ENCODE measurements at regions not wholly inside any gene's neighbourhood (a gene's known extent, or its start where the extent isn't known, plus 50 kb on each side); places are given as distances from the start of the nearest gene placed in this dataset.
"Not testable (repeated sequence)": the region's sequence is repeated elsewhere in the genome, so short reads cannot be mapped to it uniquely, and the experiment has no call there.

- TF ChIP-seq CTCF (IDR thresholded peaks at IDR 0.05; ENCODE audit: unreplicated experiment), result no peak
- H3K9me3 Mint-ChIP-seq (ENCODE audit: low read depth), result peaks cover 10% of the 10 kb centered on the region
- no peak overlapping the region for H3K4me3 Mint-ChIP-seq (ENCODE audit: low read depth)
- no peak for DNase-seq (ENCODE audit: low spot score, unreplicated experiment)
- H3K27ac Mint-ChIP-seq, result no peak overlapping the region
- no peaks in the 10 kb centered on the region for H3K27me3 Mint-ChIP-seq
- H3K4me1 Mint-ChIP-seq (ENCODE audit: low read depth), result no peaks in the 10 kb centered on the region
- no peaks in the 10 kb centered on the region for H3K36me3 Mint-ChIP-seq (ENCODE audit: insufficient read depth)
These were observed 239.8 kb upstream of the ZEB2 start for GRCh38 chr2:144759746-144760145.

GRCh38 chr2:144758196-144758595, 238.3 kb upstream of the ZEB2 start:
- not testable (repeated sequence) for DNase-seq (ENCODE audit: low spot score, unreplicated experiment); H3K36me3 Mint-ChIP-seq (ENCODE audit: insufficient read depth); H3K27ac Mint-ChIP-seq; H3K4me3 Mint-ChIP-seq (ENCODE audit: low read depth); H3K4me1 Mint-ChIP-seq (ENCODE audit: low read depth); H3K9me3 Mint-ChIP-seq (ENCODE audit: low read depth); H3K27me3 Mint-ChIP-seq

GRCh38 chr2:144753416-144753815, 233.5 kb upstream of the ZEB2 start:
- Mint-ChIP-seq H3K27ac (no peak overlapping the region), H3K4me1 (ENCODE audit: low read depth) (no peaks in the 10 kb centered on the region), H3K36me3 (ENCODE audit: insufficient read depth) (peaks cover 2% of the 10 kb centered on the region), H3K4me3 (ENCODE audit: low read depth) (no peak overlapping the region), H3K27me3 (no peaks in the 10 kb centered on the region), H3K9me3 (ENCODE audit: low read depth) (peaks cover 27% of the 10 kb centered on the region)
- no peak for TF ChIP-seq CTCF (IDR thresholded peaks at IDR 0.05; ENCODE audit: unreplicated experiment)
- no peak for DNase-seq (ENCODE audit: low spot score, unreplicated experiment)

GRCh38 chr2:144751142-144751905, 231.4 kb upstream of the ZEB2 start:
- Mint-ChIP-seq H3K9me3 (ENCODE audit: low read depth) (peaks cover 44% of the 10 kb centered on the region), H3K4me3 (ENCODE audit: low read depth) (no peak overlapping the region), H3K36me3 (ENCODE audit: insufficient read depth) (peaks cover 10% of the 10 kb centered on the region), H3K27ac (no peak overlapping the region), H3K4me1 (ENCODE audit: low read depth) (no peaks in the 10 kb centered on the region), H3K27me3 (no peaks in the 10 kb centered on the region)
- no peak for DNase-seq (ENCODE audit: low spot score, unreplicated experiment)
- no peak for TF ChIP-seq CTCF (IDR thresholded peaks at IDR 0.05; ENCODE audit: unreplicated experiment)

GRCh38 chr2:144749188-144749587, 229.3 kb upstream of the ZEB2 start:
- H3K27me3 Mint-ChIP-seq, result no peaks in the 10 kb centered on the region
- TF ChIP-seq CTCF (IDR thresholded peaks at IDR 0.05; ENCODE audit: unreplicated experiment), result no peak
- no peak overlapping the region for H3K27ac Mint-ChIP-seq
- H3K36me3 Mint-ChIP-seq (ENCODE audit: insufficient read depth), result peaks cover 10% of the 10 kb centered on the region
- no peak overlapping the region for H3K4me3 Mint-ChIP-seq (ENCODE audit: low read depth)
- H3K9me3 Mint-ChIP-seq (ENCODE audit: low read depth), result peaks cover 52% of the 10 kb centered on the region
- H3K4me1 Mint-ChIP-seq (ENCODE audit: low read depth), result no peaks in the 10 kb centered on the region
- no peak for DNase-seq (ENCODE audit: low spot score, unreplicated experiment)

- peaks cover 53% of the 10 kb centered on the region for H3K9me3 Mint-ChIP-seq (ENCODE audit: low read depth)
- TF ChIP-seq CTCF (IDR thresholded peaks at IDR 0.05; ENCODE audit: unreplicated experiment), result no peak
- peaks cover 10% of the 10 kb centered on the region for H3K36me3 Mint-ChIP-seq (ENCODE audit: insufficient read depth)
- no peak overlapping the region for H3K4me3 Mint-ChIP-seq (ENCODE audit: low read depth)
- no peaks in the 10 kb centered on the region for H3K27me3 Mint-ChIP-seq
- H3K4me1 Mint-ChIP-seq (ENCODE audit: low read depth), result no peaks in the 10 kb centered on the region
- H3K27ac Mint-ChIP-seq, result no peak overlapping the region
- no peak for DNase-seq (ENCODE audit: low spot score, unreplicated experiment)
These were observed 228.5 kb upstream of the ZEB2 start for GRCh38 chr2:144748443-144748842.

All from progenitor cell of endocrine pancreas (in vitro differentiated cells).